Cardiac muscle cell (in vitro differentiated cells and primary cell): ENCODE measurements at regions not wholly inside any gene's neighbourhood (a gene's known extent, or its start where the extent isn't known, plus 50 kb on each side); places are given as distances from the start of the nearest gene placed in this dataset.

Source experiments
- DNase-seq, 2 donors: peaks; one replicate each; pipeline versions ENCODE4 v3.0.0 to v3.0.0-alpha.2; 2010 to 2017; ENCODE audit warnings: low read depth in 1 of 2, low spot score in 1 of 2
- H3K27ac ChIP-seq: fragments of 200-600 bp; sonication (generic); 2 replicates; pipeline ENCODE4 v1.5.1; 2016
- H3K27me3 ChIP-seq: fragments of 200-600 bp; sonication (generic); 2 replicates; pipeline ENCODE4 v1.6.0; 2016; ENCODE audit warnings: control low read depth
- H3K36me3 ChIP-seq: fragments of 200-600 bp; sonication (generic); 2 replicates; pipeline ENCODE4 v1.5.1; 2016; ENCODE audit warnings: control low read depth
- H3K4me1 ChIP-seq: fragments of 200-600 bp; sonication (generic); 2 replicates; pipeline ENCODE4 v1.8.1; 2017; ENCODE audit warnings: low read depth, mild to moderate bottlenecking, mixed run types
- H3K4me3 ChIP-seq: fragments of 200-600 bp; sonication (generic); 2 replicates; pipeline ENCODE4 v1.5.1; 2016; ENCODE audit warnings: mild to moderate bottlenecking
- H3K9me3 ChIP-seq: fragments of 200-600 bp; sonication (generic); 2 replicates; pipeline ENCODE4 v1.5.1; 2017; ENCODE audit warnings: low read depth, mild to moderate bottlenecking, control low read depth
- CTCF ChIP-seq: IDR thresholded peaks from 2 replicates; pipeline ENCODE4 v1.5.1; 2012; ENCODE audit warnings: low read depth, mild to moderate bottlenecking, low read length

DNA sequence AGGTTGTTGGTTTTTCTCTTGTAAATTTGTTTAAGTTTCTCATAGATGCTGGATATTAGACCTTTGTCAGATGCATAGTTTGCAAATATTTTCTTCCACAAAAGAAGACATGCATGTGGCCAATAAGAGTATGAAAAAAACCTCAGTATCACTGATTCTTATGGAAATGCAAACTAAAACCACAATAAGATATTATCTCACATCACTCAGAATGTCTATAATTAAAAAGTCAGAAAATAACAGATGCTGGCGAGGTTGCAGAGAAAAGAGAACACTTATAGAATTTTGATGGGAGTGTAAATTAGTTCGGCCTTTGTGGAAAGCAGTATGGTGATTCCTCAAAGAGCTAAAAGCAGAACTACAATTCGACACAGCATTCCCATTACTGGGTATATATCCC lies 1355.6 kb downstream of the FAM133A start:
- no peak for TF ChIP-seq CTCF

GRCh38 chrX:95040104-95040503 lies 1366.1 kb downstream of the FAM133A start:
- TF ChIP-seq CTCF, result no peak
- no peaks in the 10 kb centered on the region for H3K4me1 ChIP-seq
- no peaks in the 10 kb centered on the region for H3K9me3 ChIP-seq
- DNase-seq, result no peak
- H3K27me3 ChIP-seq, result no peaks in the 10 kb centered on the region
- no peaks in the 10 kb centered on the region for H3K36me3 ChIP-seq
- no peak overlapping the region for H3K27ac ChIP-seq
- H3K4me3 ChIP-seq, result no peak overlapping the region

More for the DNA sequence above, 1355.6 kb downstream of the FAM133A start:
- Histone ChIP-seq H3K36me3 (no peaks in the 10 kb centered on the region), H3K4me3 (no peak overlapping the region), H3K27me3 (no peaks in the 10 kb centered on the region), H3K27ac (no peak overlapping the region), H3K9me3 (no peaks in the 10 kb centered on the region), H3K4me1 (no peaks in the 10 kb centered on the region)
- DNase-seq, result no peak

- TF ChIP-seq CTCF, result no peak
- Histone ChIP-seq H3K9me3 (no peaks in the 10 kb centered on the region), H3K36me3 (no peaks in the 10 kb centered on the region), H3K4me1 (no peaks in the 10 kb centered on the region), H3K4me3 (no peak overlapping the region), H3K27ac (no peak overlapping the region), H3K27me3 (no peaks in the 10 kb centered on the region)
- DNase-seq, result no peak
Measured at GRCh38 chrX:95044331-95044730, 1370.3 kb downstream of the FAM133A start.

- Histone ChIP-seq H3K27ac (no peak overlapping the region), H3K4me1 (no peaks in the 10 kb centered on the region), H3K9me3 (no peaks in the 10 kb centered on the region), H3K27me3 (no peaks in the 10 kb centered on the region), H3K36me3 (no peaks in the 10 kb centered on the region), H3K4me3 (no peak overlapping the region)
- DNase-seq, result no peak
- TF ChIP-seq CTCF, result no peak
Measured at GRCh38 chrX:95055991-95056390, 1382.0 kb downstream of the FAM133A start.

DNA sequence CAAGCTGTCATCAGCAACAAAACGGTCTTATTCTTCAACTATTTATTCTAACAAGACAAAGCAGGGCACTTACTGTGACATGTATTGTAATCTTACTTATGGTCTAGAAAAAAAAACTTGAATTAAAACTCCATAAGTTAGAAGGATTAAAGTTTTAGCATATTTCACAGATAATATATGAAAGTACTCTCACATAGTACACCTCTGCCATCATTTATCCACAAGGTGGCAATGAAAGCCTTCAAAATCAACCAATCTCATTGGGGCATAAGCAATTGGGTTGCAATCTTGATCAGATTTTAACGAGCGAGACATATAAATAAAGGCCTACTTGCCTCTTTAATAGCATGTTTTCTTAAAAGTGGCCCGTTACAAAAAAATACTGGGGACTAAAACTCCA lies 1382.9 kb downstream of the FAM133A start:
- no peak overlapping the region for H3K27ac ChIP-seq
- DNase-seq, result peak in 1 of 2 donors; percentile 30

More for the DNA sequence above, 1382.9 kb downstream of the FAM133A start:
- H3K4me1 ChIP-seq, result no peaks in the 10 kb centered on the region
- H3K36me3 ChIP-seq, result no peaks in the 10 kb centered on the region
- no peak overlapping the region for H3K4me3 ChIP-seq
- H3K27me3 ChIP-seq, result no peaks in the 10 kb centered on the region
- H3K9me3 ChIP-seq, result no peaks in the 10 kb centered on the region
- TF ChIP-seq CTCF, result peak; percentile 25
